GM23338 (cell line): ENCODE measurements at regions not wholly inside any gene's neighbourhood (a gene's known extent, or its start where the extent isn't known, plus 50 kb on each side); places are given as distances from the start of the nearest gene placed in this dataset.

ENCODE experiments used
- EZH2 ChIP-seq: fragments of 200-600 bp; sonication (generic); IDR thresholded peaks from one replicate; pipeline ENCODE4 v1.8.0; 2017; ENCODE audit warnings: antibody characterized with exemption, mild to moderate bottlenecking, low read depth; ENCODE audit not compliant: unreplicated experiment
- EZH2phosphoT487 ChIP-seq: fragments of 200-600 bp; sonication (generic); IDR thresholded peaks from one replicate; pipeline ENCODE4 v1.8.1; 2018; ENCODE audit warnings: antibody characterized with exemption; ENCODE audit not compliant: unreplicated experiment
- JUNB ChIP-seq: IDR thresholded peaks from one replicate; pipeline ENCODE4 v1.6.1; 2016; ENCODE audit warnings: antibody characterized with exemption; ENCODE audit not compliant: unreplicated experiment
- NANOG ChIP-seq: IDR thresholded peaks from 2 replicates; pipeline ENCODE4 v1.6.1; 2016; ENCODE audit warnings: antibody characterized with exemption, borderline replicate concordance
- POLR2AphosphoS5 ChIP-seq: IDR thresholded peaks from 2 replicates; pipeline ENCODE4 v1.6.1; 2016; ENCODE audit warnings: antibody characterized with exemption, low read depth
- ZNF331 ChIP-seq: fragments of 250-450 bp; sonication (Bioruptor Pico); IDR thresholded peaks from 2 replicates; pipeline ENCODE4 v1.5.0; 2020; ENCODE audit warnings: low read depth, mild to moderate bottlenecking, moderate library complexity
- TF ChIP-seq, protein P1 (sequence below), 2 experiments: fragments of 200-600 bp in 1 of 2; sonication (generic) in 1 of 2; conservative IDR thresholded peaks; 2 replicates each; pipeline versions ENCODE4 v1.5.1 to v1.6.1; 2016 to 2017; ENCODE audit warnings: antibody characterized with exemption in 2 of 2, low read depth in 2 of 2, mild to moderate bottlenecking in 2 of 2, moderate library complexity in 1 of 2

DNA sequence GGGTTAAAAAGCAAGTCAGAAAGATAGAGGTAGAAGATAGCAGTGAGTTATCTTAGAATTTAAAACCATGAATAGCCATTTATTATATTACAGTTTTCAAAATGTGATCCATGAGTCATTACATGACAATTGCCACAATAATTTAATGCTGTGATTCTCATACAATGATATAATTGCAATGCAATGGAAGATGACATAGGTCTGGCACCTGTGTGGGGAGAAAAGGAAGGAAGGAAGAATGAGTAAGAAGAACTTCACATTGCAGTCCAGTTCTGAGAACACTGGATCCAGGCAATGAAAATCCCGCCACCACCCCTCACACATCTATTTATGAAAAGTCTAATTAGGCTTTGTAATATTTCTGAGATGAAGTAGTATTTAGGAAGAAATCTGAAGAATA, 738.1 kb upstream of the LINC00305 start:
- TF ChIP-seq, protein P1, sequence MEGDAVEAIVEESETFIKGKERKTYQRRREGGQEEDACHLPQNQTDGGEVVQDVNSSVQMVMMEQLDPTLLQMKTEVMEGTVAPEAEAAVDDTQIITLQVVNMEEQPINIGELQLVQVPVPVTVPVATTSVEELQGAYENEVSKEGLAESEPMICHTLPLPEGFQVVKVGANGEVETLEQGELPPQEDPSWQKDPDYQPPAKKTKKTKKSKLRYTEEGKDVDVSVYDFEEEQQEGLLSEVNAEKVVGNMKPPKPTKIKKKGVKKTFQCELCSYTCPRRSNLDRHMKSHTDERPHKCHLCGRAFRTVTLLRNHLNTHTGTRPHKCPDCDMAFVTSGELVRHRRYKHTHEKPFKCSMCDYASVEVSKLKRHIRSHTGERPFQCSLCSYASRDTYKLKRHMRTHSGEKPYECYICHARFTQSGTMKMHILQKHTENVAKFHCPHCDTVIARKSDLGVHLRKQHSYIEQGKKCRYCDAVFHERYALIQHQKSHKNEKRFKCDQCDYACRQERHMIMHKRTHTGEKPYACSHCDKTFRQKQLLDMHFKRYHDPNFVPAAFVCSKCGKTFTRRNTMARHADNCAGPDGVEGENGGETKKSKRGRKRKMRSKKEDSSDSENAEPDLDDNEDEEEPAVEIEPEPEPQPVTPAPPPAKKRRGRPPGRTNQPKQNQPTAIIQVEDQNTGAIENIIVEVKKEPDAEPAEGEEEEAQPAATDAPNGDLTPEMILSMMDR (conservative IDR thresholded peaks at IDR 0.05; ENCODE audit: low read depth in 2 of 2) = no peak
- TF ChIP-seq POLR2AphosphoS5 (no peak), EZH2 (no peak), NANOG (no peak), EZH2phosphoT487 (no peak), ZNF331 (CRISPR knock-in tag) (no peak), JUNB (no peak)
